IMR-90 (cell line): ENCODE measurements at regions not wholly inside any gene's neighbourhood (a gene's known extent, or its start where the extent isn't known, plus 50 kb on each side); places are given as distances from the start of the nearest gene placed in this dataset.

Experiments
- CTCF ChIP-seq: conservative IDR thresholded peaks from 2 replicates; pipeline ENCODE4 v1.5.1; 2012; ENCODE audit warnings: mild to moderate bottlenecking, low read depth, low read length, improper control_type of control experiment
- FOS ChIP-seq: fragments of 150-350 bp; IDR thresholded peaks from 2 replicates; pipeline ENCODE4 v1.6.1; 2016; ENCODE audit warnings: low read depth, low read length
- POLR2A ChIP-seq: IDR thresholded peaks from 2 replicates; pipeline ENCODE4 v1.6.1; 2012; ENCODE audit warnings: mild to moderate bottlenecking, low read depth, low read length
- RFX5 ChIP-seq: IDR thresholded peaks from 2 replicates; pipeline ENCODE4 v1.8.0; 2012; ENCODE audit warnings: low read depth, mild to moderate bottlenecking, low read length, moderate library complexity

DNA sequence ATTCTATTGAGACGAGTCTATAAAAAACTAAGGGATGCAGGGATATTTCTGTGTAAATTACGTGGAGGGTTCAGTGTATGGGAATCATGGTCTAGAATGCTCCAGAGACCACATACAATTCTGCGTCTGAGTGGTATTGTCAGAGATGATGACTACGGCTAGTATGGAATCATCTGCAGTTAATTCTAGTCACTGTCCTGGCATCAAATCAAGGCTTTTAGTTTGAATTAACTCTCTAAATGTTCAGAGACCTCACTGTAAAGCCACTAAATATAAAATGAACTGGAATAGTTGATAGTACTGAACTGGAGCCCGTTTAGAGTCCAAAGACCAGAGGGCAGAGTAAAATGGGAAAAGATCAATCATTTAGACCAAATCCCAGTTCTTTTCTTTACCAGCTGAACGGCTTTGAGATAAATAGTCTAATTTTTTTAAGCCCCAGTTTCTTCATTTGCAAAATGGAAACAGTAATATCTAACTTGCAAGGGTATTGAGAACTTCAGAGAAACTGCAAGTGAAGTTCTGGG lies 599.8 kb downstream of the EBF1 start:
- TF ChIP-seq RFX5 (no peak), FOS (no peak), CTCF (no peak), POLR2A (no peak)
